ENCODE measurements at regions not wholly inside any gene's neighbourhood (a gene's known extent, or its start where the extent isn't known, plus 50 kb on each side); places are given as distances from the start of the nearest gene placed in this dataset.

DNA sequence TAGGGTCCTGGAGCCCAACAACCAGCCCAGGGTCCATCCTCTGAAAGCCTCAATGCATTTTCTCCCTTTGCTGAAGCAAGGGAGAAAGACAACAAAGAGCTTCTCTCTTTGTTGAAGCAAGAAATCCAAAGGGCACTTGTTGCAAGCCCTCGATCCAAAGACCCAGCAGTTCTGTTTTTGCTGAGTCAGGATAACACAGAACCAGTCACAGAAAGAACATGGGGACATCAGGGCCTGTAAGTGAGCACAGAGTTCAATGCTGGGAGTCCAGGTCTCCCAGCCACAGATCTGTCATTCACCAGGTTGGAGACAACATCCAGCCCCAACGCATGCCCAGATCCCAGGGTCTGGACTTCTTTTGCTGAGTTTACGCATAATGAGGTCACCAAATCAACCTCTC lies 315.8 kb upstream of the KLHL29 start:
- no peak overlapping the region for H3K27ac ChIP-seq
- no peaks in the 10 kb centered on the region for H3K4me1 ChIP-seq
- no peaks in the 10 kb centered on the region for H3K36me3 ChIP-seq
- ATAC-seq (no peak), DNase-seq (no peak)
- no peak overlapping the region for H3K4me3 ChIP-seq
- intact Hi-C loops (cut with DNase I): no loop called here
- TF ChIP-seq, protein P1, sequence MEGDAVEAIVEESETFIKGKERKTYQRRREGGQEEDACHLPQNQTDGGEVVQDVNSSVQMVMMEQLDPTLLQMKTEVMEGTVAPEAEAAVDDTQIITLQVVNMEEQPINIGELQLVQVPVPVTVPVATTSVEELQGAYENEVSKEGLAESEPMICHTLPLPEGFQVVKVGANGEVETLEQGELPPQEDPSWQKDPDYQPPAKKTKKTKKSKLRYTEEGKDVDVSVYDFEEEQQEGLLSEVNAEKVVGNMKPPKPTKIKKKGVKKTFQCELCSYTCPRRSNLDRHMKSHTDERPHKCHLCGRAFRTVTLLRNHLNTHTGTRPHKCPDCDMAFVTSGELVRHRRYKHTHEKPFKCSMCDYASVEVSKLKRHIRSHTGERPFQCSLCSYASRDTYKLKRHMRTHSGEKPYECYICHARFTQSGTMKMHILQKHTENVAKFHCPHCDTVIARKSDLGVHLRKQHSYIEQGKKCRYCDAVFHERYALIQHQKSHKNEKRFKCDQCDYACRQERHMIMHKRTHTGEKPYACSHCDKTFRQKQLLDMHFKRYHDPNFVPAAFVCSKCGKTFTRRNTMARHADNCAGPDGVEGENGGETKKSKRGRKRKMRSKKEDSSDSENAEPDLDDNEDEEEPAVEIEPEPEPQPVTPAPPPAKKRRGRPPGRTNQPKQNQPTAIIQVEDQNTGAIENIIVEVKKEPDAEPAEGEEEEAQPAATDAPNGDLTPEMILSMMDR (IDR thresholded peaks at IDR 0.05): no peak
- TF ChIP-seq POLR2A (IDR thresholded peaks at IDR 0.05): no peak
- 81 to 86% (median 83%) methylated on average over 3 of the region's 3 CpGs for WGBS, 4 donors
- H3K9me3 ChIP-seq: no peaks in the 10 kb centered on the region
- H3K27me3 ChIP-seq: peaks cover 0 to 5% (median 0%) of the 10 kb centered on the region in 9 donors

DNA sequence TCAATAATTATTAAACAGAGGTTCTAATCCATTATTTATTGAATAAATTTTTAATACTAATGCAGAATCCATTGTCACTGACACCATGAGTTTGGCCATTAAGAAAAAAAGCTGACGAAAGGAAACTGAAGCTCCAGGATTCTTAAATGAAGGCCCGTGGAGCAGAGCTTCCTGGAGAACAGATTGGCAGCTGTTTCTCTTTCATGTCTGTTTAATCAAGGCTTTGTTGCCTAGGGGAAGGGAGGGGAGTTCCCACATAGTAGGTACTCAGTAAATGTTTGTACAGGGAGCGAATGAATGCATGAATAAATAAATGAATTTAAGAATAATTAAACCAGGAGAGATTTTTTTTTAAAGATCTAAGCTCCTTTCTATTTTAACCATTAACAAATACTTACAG lies 315.1 kb upstream of the KLHL29 start:
- no peak overlapping the region for H3K27ac ChIP-seq
- 39 to 46% (median 44%) methylated on average over 3 of the region's 3 CpGs for WGBS, 4 donors
- H3K9me3 ChIP-seq: no peaks in the 10 kb centered on the region
- TF ChIP-seq, protein P1 (IDR thresholded peaks at IDR 0.05): no peak
- no peak for TF ChIP-seq POLR2A (IDR thresholded peaks at IDR 0.05)
- H3K4me1 ChIP-seq: no peaks in the 10 kb centered on the region
- ATAC-seq (no peak), DNase-seq (no peak)
- H3K27me3 ChIP-seq: peaks cover 0 to under 1% (median 0%) of the 10 kb centered on the region in 9 donors
- intact Hi-C loops (cut with DNase I): no loop called here
- no peak overlapping the region for H3K4me3 ChIP-seq
- H3K36me3 ChIP-seq: no peaks in the 10 kb centered on the region

DNA sequence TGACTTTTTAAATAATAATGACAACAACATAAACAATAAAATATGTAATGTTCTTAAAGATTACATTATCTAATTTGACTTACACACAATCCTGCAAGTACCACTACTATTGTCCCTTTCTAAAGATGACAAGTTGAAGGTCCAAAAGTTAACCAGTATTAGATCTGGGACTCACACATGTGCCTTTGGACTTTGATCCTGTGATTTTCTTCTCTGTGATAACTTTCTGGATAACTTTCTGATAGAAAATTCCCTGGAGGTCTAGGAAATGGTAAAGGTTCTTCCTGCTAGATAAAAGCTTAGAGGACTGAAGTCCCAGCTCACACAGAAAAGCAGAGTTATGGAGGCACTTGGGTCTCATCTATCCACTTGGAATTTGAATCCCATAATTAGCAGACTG lies 311.9 kb upstream of the KLHL29 start:
- no peak overlapping the region for H3K4me3 ChIP-seq
- ATAC-seq (no peak), DNase-seq (no peak)
- no peaks in the 10 kb centered on the region for H3K36me3 ChIP-seq
- H3K27me3 ChIP-seq: no peaks in the 10 kb centered on the region
- H3K27ac ChIP-seq: no peak overlapping the region
- no peaks in the 10 kb centered on the region for H3K9me3 ChIP-seq
- H3K4me1 ChIP-seq: no peaks in the 10 kb centered on the region
- TF ChIP-seq, protein P1 (IDR thresholded peaks at IDR 0.05): no peak
- intact Hi-C loops (cut with DNase I): no loop called here

DNA sequence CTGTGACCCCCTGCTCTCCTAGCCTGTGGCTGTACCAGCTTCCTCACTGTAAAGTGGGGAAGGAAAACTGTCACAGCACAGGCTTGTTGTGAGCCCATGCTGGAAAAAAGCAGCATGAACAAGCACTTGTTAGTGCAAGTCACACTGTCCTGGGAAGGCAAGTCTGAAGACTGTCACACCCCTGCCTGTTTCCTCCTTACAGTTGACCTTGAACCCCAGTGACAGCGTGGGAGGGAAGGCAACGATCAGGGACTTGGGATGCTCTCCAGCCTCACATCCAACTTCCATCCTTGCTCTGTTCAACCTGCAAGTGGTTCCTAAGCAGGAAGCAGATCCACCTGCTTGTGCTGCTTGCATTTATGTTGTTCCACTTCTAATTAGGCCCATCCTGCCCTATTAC lies 311.3 kb upstream of the KLHL29 start:
- 26 to 44% (median 37%) methylated on average over 2 of the region's 2 CpGs for WGBS, 4 donors
- ATAC-seq (no peak), DNase-seq (no peak)
- Histone ChIP-seq H3K4me3 (no peak overlapping the region), H3K27me3 (no peaks in the 10 kb centered on the region), H3K9me3 (no peaks in the 10 kb centered on the region), H3K27ac (no peak overlapping the region), H3K36me3 (no peaks in the 10 kb centered on the region), H3K4me1 (no peaks in the 10 kb centered on the region)
- intact Hi-C loops (cut with DNase I): no loop called here
- TF ChIP-seq, protein P1 (IDR thresholded peaks at IDR 0.05): no peak
- no peak for TF ChIP-seq POLR2A (IDR thresholded peaks at IDR 0.05)

Measured in heart left ventricle (tissue), 16 donors.